ENCODE measurements at regions not wholly inside any gene's neighbourhood (a gene's known extent, or its start where the extent isn't known, plus 50 kb on each side); places are given as distances from the start of the nearest gene placed in this dataset.
"Not testable (repeated sequence)": the region's sequence is repeated elsewhere in the genome, so short reads cannot be mapped to it uniquely, and the experiment has no call there.

DNA sequence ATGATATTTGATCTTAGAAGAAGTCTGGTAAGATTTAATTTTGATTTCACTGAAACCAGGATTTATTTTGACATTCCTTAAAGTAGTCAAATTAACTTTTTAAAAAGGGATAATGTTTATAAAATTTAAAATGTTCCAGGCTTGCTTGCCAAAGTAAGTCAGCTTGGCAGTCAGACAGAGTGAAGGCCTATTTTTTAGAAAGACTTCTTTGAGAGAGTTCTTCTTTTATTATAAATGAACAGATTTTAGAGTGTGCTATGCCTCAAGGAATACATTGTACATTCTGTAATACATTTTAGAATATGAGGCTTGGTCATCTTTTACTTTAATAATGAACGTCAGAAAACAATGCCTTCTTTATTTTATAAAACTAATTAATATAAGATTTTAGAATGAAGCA is 138.7 kb downstream of the DISP1 start:
- no peak for DNase-seq

DNA sequence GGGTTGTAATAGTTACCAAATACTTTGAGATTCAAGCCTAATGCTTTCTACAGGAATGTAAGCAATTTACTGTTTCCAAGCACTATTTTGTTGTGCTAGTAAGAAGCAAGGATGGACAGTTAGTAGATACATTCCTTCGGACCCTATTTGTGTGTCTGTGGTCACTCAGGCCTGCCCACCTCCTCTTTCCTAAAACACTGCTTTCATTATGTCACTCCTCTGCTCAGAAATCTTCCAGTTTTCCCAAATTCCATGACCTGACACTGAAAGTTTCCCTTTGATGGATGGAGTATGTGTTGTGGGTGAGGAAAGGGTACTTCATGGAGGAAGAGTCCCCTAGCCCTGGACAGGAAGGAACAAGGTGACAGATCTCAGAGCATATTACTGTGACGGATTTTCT is 141.1 kb downstream of the DISP1 start:
- DNase-seq: no peak

DNA sequence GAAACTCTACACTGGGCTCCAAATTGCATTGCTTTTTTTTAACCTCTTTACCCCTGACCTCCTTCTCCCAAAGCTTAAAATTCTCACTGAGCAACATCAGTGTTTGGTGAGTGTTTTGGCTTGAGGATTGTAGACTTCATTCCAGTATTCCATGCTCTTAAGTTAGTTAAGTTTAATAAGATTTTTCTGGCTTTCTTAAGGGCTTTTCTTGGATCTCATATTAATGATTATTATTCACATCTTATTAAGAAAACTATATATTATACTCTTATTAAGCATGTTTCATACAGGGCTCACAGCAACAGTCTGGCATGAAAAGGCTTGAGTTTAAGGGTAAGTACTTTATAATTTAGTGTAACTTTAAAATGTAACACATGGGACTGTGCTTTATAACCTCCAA is 141.8 kb downstream of the DISP1 start:
- DNase-seq: no peak

GRCh38 chr1:222967466-222968240 is 152.8 kb downstream of the DISP1 start:
- no peak for DNase-seq

GRCh38 chr1:222970040-222970439 is 155.2 kb downstream of the DISP1 start:
- DNase-seq: no peak

- no peak for DNase-seq
These were observed 155.9 kb downstream of the DISP1 start for GRCh38 chr1:222970711-222971110.

DNA sequence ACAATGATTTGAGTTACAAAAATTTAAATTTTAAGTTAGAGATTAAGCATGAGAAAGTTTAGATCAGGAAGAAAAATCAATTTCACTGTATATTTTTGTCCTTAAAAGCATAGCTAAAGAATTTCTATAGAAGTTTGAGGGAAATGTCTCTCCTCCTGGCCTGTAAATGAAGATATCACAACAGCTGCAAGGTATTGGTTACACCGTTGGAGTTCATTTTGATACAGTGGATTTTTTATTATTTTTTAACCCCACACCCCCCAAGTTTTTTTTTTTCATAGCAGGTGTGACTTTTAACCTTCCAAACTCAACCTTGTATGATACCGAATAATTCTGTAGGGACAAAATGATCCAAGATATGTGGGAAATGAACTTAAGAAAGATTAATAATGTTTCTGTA is 156.3 kb downstream of the DISP1 start:
- no peak for DNase-seq

- DNase-seq: no peak
These were observed 158.7 kb downstream of the DISP1 start for GRCh38 chr1:222973561-222973960.

- no peak for DNase-seq
These were observed 159.7 kb downstream of the DISP1 start for GRCh38 chr1:222974496-222974895.

- no peak for DNase-seq
These were observed 160.8 kb downstream of the DISP1 start for GRCh38 chr1:222975472-222976122.

- no peak for DNase-seq
These were observed 161.6 kb downstream of the DISP1 start for GRCh38 chr1:222976453-222976852.

DNA sequence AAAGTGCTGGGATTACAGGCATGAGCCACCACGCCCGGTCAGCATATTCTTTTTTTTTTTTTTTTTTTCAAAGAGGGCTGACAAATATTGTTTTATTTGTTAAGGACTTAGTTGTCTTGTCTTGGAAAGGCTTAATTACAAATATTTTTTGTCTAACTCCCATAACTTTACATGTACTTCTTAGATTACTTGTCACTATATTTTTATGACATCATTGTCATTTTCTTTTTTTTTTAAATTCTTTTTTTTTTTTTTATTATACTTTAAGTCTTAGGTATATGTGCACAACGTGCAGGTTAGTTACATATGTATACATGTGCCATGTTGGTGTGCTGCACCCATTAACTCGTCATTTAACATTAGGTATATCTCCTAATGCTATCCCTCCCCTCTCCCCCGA is 162.5 kb downstream of the DISP1 start:
- not testable (repeated sequence) for DNase-seq

- DNase-seq: no peak
These were observed 163.5 kb downstream of the TLR5 start for GRCh38 chr1:222979561-222979960.

DNA sequence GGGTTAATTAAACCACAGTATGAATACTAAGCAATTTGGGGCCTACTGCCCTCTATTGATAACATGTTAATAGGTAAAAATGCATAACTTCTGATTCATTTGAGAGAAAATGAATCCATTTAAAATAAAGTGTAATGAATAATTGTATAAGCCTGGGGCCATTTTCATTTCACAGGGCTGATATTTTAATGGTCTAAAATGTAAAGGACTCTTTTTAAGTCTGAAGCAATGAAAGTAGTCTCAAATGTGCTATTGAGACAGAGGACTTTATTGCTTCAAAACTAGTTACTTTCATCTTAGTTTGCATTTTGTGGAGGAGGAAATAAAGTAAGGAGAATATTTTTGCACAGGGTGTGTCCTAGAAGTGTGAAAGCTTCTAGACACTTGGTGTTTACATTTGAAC is 155.4 kb downstream of the TLR5 start:
- no peak for DNase-seq

GRCh38 chr1:222989443-222989842 is 153.6 kb downstream of the TLR5 start:
- no peak for DNase-seq

DNA sequence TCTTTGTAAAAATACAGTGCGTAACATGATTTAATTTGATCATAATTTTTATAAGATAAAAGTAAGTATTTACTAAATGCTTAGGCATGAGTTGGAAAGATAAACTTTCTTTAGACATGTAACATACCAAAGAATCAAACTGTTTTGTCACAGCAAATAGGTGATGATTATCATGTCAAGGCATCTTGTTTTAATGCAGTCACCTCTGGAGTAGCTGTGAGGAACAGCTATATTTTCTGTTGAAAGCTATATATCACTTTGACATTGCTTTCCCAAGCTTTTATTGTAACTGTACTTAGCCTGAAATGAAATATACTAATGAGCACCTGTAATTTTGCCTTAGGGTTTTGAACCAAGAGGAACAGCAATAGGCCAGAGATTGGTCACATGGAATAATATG is 151.9 kb downstream of the TLR5 start:
- no peak for DNase-seq

GRCh38 chr1:222991908-222992307 is 151.1 kb downstream of the TLR5 start:
- no peak for DNase-seq

DNA sequence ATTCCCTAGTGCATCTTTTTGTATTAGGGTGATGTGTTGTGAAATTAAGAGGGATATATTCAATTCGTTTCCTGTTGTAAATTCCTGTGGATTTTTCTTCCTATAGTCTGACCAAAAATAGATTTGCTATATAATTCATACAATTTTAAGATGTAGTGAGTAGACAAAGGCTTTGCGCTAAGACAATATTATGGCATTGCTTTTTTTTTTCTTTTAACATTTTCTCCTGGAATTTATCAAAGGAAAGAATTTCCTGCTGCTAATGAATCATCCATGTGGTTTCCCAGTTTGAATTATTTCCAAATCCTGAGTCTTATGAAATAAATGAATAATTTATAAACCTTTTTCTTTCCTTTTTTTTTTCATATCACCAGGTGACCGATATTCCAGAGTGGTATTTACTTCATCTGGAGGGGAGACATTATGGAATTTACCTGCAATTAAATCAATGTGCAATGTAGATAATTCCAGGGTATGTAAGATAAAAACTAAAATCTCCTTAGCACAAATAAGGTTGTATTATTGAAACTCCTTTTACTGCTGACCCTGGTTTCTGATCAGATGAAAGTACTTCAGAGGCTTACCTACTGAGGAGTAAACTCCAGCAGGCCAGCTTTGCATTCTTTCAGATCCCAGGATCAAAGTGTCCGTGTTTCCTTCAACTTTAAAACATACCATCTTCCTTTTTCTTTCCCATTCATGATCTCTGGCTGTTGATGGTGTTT is 148.4 kb downstream of the TLR5 start:
- DNase-seq: no peak

- no peak for DNase-seq
These were observed 147.8 kb downstream of the TLR5 start for GRCh38 chr1:222995236-222995580.

- DNase-seq: no peak
These were observed 147.3 kb downstream of the TLR5 start for GRCh38 chr1:222995620-222996309.

GRCh38 chr1:222996310-222996975 is 146.6 kb downstream of the TLR5 start:
- DNase-seq: no peak

DNA sequence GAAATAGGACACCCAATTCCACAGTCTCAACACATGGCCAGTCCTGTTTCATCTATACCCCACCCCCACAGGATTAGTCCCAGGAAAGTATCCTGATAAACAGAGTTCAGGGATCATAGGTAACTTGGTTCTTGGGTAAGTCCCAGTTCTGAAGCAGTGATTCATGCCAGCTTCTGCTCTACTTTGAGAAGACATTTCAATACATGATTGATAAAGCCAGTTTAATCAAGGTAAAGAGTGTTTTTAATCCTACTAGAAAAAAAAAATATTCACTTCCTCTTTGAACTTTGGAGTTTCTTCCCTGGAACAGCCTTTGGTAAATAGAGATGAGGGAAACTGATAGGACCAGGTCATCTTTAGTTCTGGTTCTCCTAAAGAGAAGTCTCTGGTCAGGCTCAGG is 142.4 kb downstream of the TLR5 start:
- no peak for DNase-seq
